K562 (cell line): ENCODE measurements at regions not wholly inside any gene's neighbourhood (a gene's known extent, or its start where the extent isn't known, plus 50 kb on each side); places are given as distances from the start of the nearest gene placed in this dataset.

Experiments
- ATAC-seq: fragments of 200-7000 bp; cut with Tn5 transposase; 3 replicates; pipeline ENCODE4 v1.9.1; 2020; ENCODE audit warnings: moderate library complexity
- BruUV-seq: library from RNA; stranded (reverse); fragments of 400-500 nt; replicated peaks from 2 replicates; lab custom pipeline; 2021; lab: Mats Ljungman, UMichigan
- CTCF ChIA-PET: fragments of 300-600 bp; formaldehyde crosslinking; extraction: SDS; loops from one replicate; lab custom pipeline; 2021; ENCODE audit warnings: low intra/inter-chr PET ratio; lab: Yijun Ruan, JAX
- POLR2A ChIA-PET: fragments of 300-600, 350-650 bp; sonication (Branson Sonifier 250); formaldehyde crosslinking; extraction: SDS; loops from one replicate; lab custom pipeline; 2021; ENCODE audit warnings: antibody characterized with exemption, inconsistent platforms; lab: Yijun Ruan, JAX
- DNase-seq, 4 experiments: peaks; one replicate each; pipeline versions ENCODE4 v3.0.0 to v3.0.0-alpha.2; 2011 to 2018; ENCODE audit warnings: low spot score in 3 of 4, mixed read lengths in 3 of 4; ENCODE audit errors: extremely low read depth in 1 of 4
- FAIRE-seq: peaks from 2 replicates; lab custom pipeline; 2011; peaks lifted over from hg19 to GRCh38; lab: Jason Lieb, UNC
- H2AFZ ChIP-seq: 2 replicates; pipeline ENCODE4 v1.6.0; 2011; ENCODE audit warnings: low read depth, low read length, control low read depth, inconsistent platforms
- H3K27ac ChIP-seq: fragments of 200-600 bp; 3 replicates; pipeline ENCODE4 v1.8.0; 2011; ENCODE audit warnings: low read depth, mild to moderate bottlenecking, control low read depth, inconsistent platforms, low read length, moderate library complexity, mixed read lengths; ENCODE audit errors: extremely low read depth
- H3K27me3 ChIP-seq, 2 experiments: fragments of 300-600 bp in 1 of 2; 2 replicates in 1 of 2; 3 replicates in 1 of 2; pipeline versions ENCODE4 v1.6.0 to v1.8.0; 2011; ENCODE audit warnings: inconsistent platforms in 2 of 2, low read length in 2 of 2, mild to moderate bottlenecking in 1 of 2, mixed read lengths in 1 of 2, moderate library complexity in 1 of 2; ENCODE audit not compliant: control insufficient read depth in 2 of 2, insufficient read depth in 2 of 2
- H3K36me3 ChIP-seq: fragments of 300-600 bp; 3 replicates; pipeline ENCODE4 v1.8.0; 2011; ENCODE audit warnings: mild to moderate bottlenecking, low read length, inconsistent platforms; ENCODE audit not compliant: control insufficient read depth, insufficient read depth
- H3K4me1 ChIP-seq, 2 experiments: fragments of 200-600 bp in 1 of 2; replicated peaks in 1 of 2; 2 replicates in 1 of 2; 3 replicates in 1 of 2; pipeline versions ENCODE4 v1.5.1 to v1.8.0; 2011; ENCODE audit warnings: inconsistent platforms in 2 of 2, low read length in 2 of 2, mild to moderate bottlenecking in 1 of 2, mixed read lengths in 1 of 2, moderate library complexity in 1 of 2; ENCODE audit not compliant: control insufficient read depth in 2 of 2, insufficient read depth in 2 of 2
- H3K4me2 ChIP-seq: 2 replicates; pipeline ENCODE4 v1.6.1; 2011; ENCODE audit warnings: low read length, control low read depth, inconsistent platforms, mixed read lengths; ENCODE audit not compliant: insufficient read depth
- H3K4me3 ChIP-seq: fragments of 200-600 bp; sonication (generic), shearing (Covaris generic); 2 replicates; pipeline ENCODE4 v1.5.1; 2016; ENCODE audit warnings: control low read depth, inconsistent platforms
- H3K79me2 ChIP-seq: fragments of 200-600 bp; 3 replicates; pipeline ENCODE4 v1.8.0; 2011; ENCODE audit warnings: low read length, inconsistent platforms; ENCODE audit not compliant: control insufficient read depth, insufficient read depth
- H3K9ac ChIP-seq, 2 experiments: 2 replicates each; pipeline versions ENCODE4 v1.6.0 to v1.6.1; 2011; ENCODE audit warnings: low read depth in 2 of 2, low read length in 2 of 2, control low read depth in 1 of 2, inconsistent platforms in 1 of 2, mild to moderate bottlenecking in 1 of 2, mixed read lengths in 1 of 2; ENCODE audit not compliant: insufficient read depth in 1 of 2
- H3K9me1 ChIP-seq: one replicate; pipeline ENCODE4 v1.6.0; 2011; ENCODE audit warnings: inconsistent platforms, mild to moderate bottlenecking, low read length, moderate library complexity; ENCODE audit not compliant: control insufficient read depth, insufficient read depth
- H3K9me3 ChIP-seq: replicated peaks from 2 replicates; pipeline ENCODE4 v1.5.1; 2011; ENCODE audit warnings: low read depth, low read length, inconsistent platforms; ENCODE audit not compliant: control insufficient read depth, insufficient read depth
- H4K20me1 ChIP-seq: replicated peaks from 2 replicates; pipeline ENCODE4 v1.6.1; 2011; ENCODE audit warnings: low read length, inconsistent platforms, mixed read lengths; ENCODE audit not compliant: control insufficient read depth, insufficient read depth
- CHCHD3 ChIP-seq: fragments of 250-450 bp; sonication (Bioruptor Pico); IDR thresholded peaks from 2 replicates; pipeline ENCODE4 v2.1.2; 2022; ENCODE audit warnings: mild to moderate bottlenecking
- PATZ1 ChIP-seq: fragments of 250-450 bp; sonication (Bioruptor Pico); IDR thresholded peaks from 2 replicates; pipeline ENCODE4 v1.5.0; 2020; ENCODE audit warnings: mild to moderate bottlenecking, borderline replicate concordance
- RCOR1 ChIP-seq, 2 experiments: IDR thresholded peaks; 2 replicates each; pipeline ENCODE4 v1.6.1; 2012; ENCODE audit warnings: low read depth in 2 of 2, low read length in 2 of 2, borderline replicate concordance in 1 of 2, improper control_type of control experiment in 1 of 2
- SP2 ChIP-seq: IDR thresholded peaks from 2 replicates; pipeline ENCODE4 v1.6.1; 2011; ENCODE audit warnings: mild to moderate bottlenecking, low read depth, low read length, moderate library complexity; ENCODE audit not compliant: poor library complexity, severe bottlenecking; ENCODE audit errors: extremely low read depth
- THAP12 ChIP-seq: fragments of 250-450 bp; sonication (Bioruptor Pico); IDR thresholded peaks from 2 replicates; pipeline ENCODE4 v1.9.0; 2021; ENCODE audit warnings: mild to moderate bottlenecking, inconsistent platforms
- ZNF696 ChIP-seq: fragments of 250-450 bp; sonication (Bioruptor Pico); conservative IDR thresholded peaks from 2 replicates; pipeline ENCODE4 v1.4.0; 2020; ENCODE audit warnings: mild to moderate bottlenecking, moderate library complexity
- WGBS: fragments of 100-300 bp; shearing (Covaris generic); methylation state at CpG from one replicate; pipeline ENCODE4 v1.1.6; 2016; ENCODE audit warnings: low coverage, mixed read lengths; ENCODE audit not compliant: insufficient coverage; ENCODE audit errors: missing lambda C conversion rate; 5-methylcytosine and 5-hydroxymethylcytosine counted together
- in situ Hi-C: fragments of 300-500 bp; cut with MboI; formaldehyde crosslinking; loops from 4 replicates; pipeline ENCODE4 v1.15.0; 2018; ENCODE audit warnings: inconsistent platforms, mixed read lengths
- intact Hi-C: fragments of 100-400 bp; cut with micrococcal nuclease; formaldehyde crosslinking; loops from 2 replicates; pipeline ENCODE4 v1.14.2; 2022

- no peak overlapping the region for H3K4me3 ChIP-seq
- no peak overlapping the region for H3K9ac ChIP-seq
- WGBS, result 0% methylated on average over 6 of the region's 6 CpGs
- BruUV-seq, result no TSS peak
- H3K9me3 ChIP-seq, result no peaks in the 10 kb centered on the region
- no peak for TF ChIP-seq CHCHD3
- no peak for TF ChIP-seq ZNF696 (CRISPR knock-in tag)
- no peak for TF ChIP-seq SP2
- no peak for TF ChIP-seq PATZ1
- TF ChIP-seq THAP12, result no peak
- TF ChIP-seq RCOR1 (IDR thresholded peaks at IDR 0.05; ENCODE audit: borderline replicate concordance in 1 of 2, low read depth in 2 of 2, low read length in 2 of 2), result no peak
- no peak overlapping the region for H3K27ac ChIP-seq
- no peak overlapping the region for H3K4me2 ChIP-seq
- ChIA-PET CTCF (no interaction called here), POLR2A (interaction anchor here (1.2 kb wide), 1 partner anchor 7 kb away, joined by 3 read pairs; no protein-coding TSS in a partner anchor)
- H3K79me2 ChIP-seq, result no peaks in the 10 kb centered on the region
- FAIRE-seq, result no peak
- no peaks in the 10 kb centered on the region for H4K20me1 ChIP-seq
- intact Hi-C loops (no loop called here), in situ Hi-C loops (no loop called here)
- ATAC-seq, result no peak
- no peaks in the 10 kb centered on the region for H3K4me1 ChIP-seq
- H3K9me1 ChIP-seq, result no peaks in the 10 kb centered on the region
- no peaks in the 10 kb centered on the region for H3K36me3 ChIP-seq
- DNase-seq, result no peak
- H2AFZ ChIP-seq, result no peak overlapping the region
- peaks cover 26 to 37% of the 10 kb centered on the region in 2 experiments for H3K27me3 ChIP-seq
Measured at GRCh38 chr15:62756326-62756994, 286.1 kb upstream of the TPM1 start.
